ENCODE measurements at regions not wholly inside any gene's neighbourhood (a gene's known extent, or its start where the extent isn't known, plus 50 kb on each side); places are given as distances from the start of the nearest gene placed in this dataset.

DNA sequence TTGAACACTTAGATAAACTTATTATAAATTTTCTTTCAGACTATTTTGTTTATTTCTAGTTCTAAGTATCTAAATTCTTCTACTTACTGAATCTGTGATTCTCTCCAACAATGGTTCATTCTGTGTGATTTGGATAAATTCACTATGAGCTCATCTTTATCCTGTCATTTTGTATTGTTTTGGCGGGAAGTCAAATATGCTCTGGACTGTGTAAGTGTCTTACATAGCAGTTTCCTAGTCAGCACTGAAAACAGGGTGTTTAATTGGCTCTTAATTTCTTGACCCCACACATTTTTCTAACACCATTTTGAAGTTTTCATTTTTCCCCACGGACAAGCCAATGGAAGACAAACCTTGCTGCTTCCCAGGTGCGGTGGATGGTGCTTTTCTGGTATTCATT lies 207.0 kb upstream of the ACO1 start:
- TF ChIP-seq EZH2phosphoT487 (IDR thresholded peaks at IDR 0.05; ENCODE audit: borderline replicate concordance, low read length): no peak
- TF ChIP-seq, protein P1, sequence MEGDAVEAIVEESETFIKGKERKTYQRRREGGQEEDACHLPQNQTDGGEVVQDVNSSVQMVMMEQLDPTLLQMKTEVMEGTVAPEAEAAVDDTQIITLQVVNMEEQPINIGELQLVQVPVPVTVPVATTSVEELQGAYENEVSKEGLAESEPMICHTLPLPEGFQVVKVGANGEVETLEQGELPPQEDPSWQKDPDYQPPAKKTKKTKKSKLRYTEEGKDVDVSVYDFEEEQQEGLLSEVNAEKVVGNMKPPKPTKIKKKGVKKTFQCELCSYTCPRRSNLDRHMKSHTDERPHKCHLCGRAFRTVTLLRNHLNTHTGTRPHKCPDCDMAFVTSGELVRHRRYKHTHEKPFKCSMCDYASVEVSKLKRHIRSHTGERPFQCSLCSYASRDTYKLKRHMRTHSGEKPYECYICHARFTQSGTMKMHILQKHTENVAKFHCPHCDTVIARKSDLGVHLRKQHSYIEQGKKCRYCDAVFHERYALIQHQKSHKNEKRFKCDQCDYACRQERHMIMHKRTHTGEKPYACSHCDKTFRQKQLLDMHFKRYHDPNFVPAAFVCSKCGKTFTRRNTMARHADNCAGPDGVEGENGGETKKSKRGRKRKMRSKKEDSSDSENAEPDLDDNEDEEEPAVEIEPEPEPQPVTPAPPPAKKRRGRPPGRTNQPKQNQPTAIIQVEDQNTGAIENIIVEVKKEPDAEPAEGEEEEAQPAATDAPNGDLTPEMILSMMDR (IDR thresholded peaks at IDR 0.05; ENCODE audit: low read depth, low read length, poor library complexity, severe bottlenecking): no peak

Data from DOHH2 (cell line).